SK-N-SH (cell line): ENCODE measurements at regions not wholly inside any gene's neighbourhood (a gene's known extent, or its start where the extent isn't known, plus 50 kb on each side); places are given as distances from the start of the nearest gene placed in this dataset.

Experiments used
- EP300 ChIP-seq, 2 experiments: IDR thresholded peaks; 2 replicates each; pipeline versions ENCODE4 v1.4.0 to v1.6.1; 2012; ENCODE audit warnings: borderline replicate concordance in 1 of 2, low read depth in 1 of 2, low read length in 1 of 2
- EZH2phosphoT487 ChIP-seq: fragments of 200-600 bp; sonication (generic); IDR thresholded peaks from 2 replicates; pipeline ENCODE4 v1.6.1; 2017; ENCODE audit warnings: low read depth, mixed run types, mild to moderate bottlenecking, antibody characterized with exemption, moderate library complexity, borderline replicate concordance
- FOXM1 ChIP-seq: IDR thresholded peaks from 2 replicates; pipeline ENCODE4 v1.4.0; 2012; ENCODE audit warnings: low read depth, mild to moderate bottlenecking
- MXI1 ChIP-seq: IDR thresholded peaks from 2 replicates; pipeline ENCODE4 v1.6.1; 2012; ENCODE audit warnings: mild to moderate bottlenecking, low read depth, low read length, improper control_type of control experiment
- POLR2AphosphoS5 ChIP-seq: IDR thresholded peaks from 2 replicates; pipeline ENCODE4 v1.6.1; 2012; ENCODE audit warnings: low read depth, low read length
- RAD21 ChIP-seq: IDR thresholded peaks from 2 replicates; pipeline ENCODE4 v1.6.1; 2012; ENCODE audit warnings: mild to moderate bottlenecking, low read length
- RXRA ChIP-seq: IDR thresholded peaks from 2 replicates; pipeline ENCODE4 v1.4.0; 2012; ENCODE audit warnings: low read depth, mild to moderate bottlenecking, borderline replicate concordance
- YY1 ChIP-seq: IDR thresholded peaks from 2 replicates; pipeline ENCODE4 v1.4.0; 2012; ENCODE audit warnings: low read depth, mild to moderate bottlenecking
- TF ChIP-seq, protein P1 (sequence below): fragments of 200-600 bp; sonication (generic); IDR thresholded peaks from 2 replicates; pipeline ENCODE4 v1.6.1; 2017; ENCODE audit warnings: antibody characterized with exemption, mild to moderate bottlenecking, moderate library complexity
- TF ChIP-seq, protein P2 (sequence below): fragments of 150-350 bp; IDR thresholded peaks from 2 replicates; pipeline ENCODE4 v1.6.1; 2016; ENCODE audit warnings: mild to moderate bottlenecking, low read depth, low read length
- TF ChIP-seq, protein P3 (sequence below): fragments of 150-350 bp; IDR thresholded peaks from 2 replicates; pipeline ENCODE4 v1.6.1; 2017; ENCODE audit warnings: antibody characterized with exemption, low read length, low read depth, borderline replicate concordance
- TF ChIP-seq, protein P4 (sequence below): IDR thresholded peaks from 2 replicates; pipeline ENCODE4 v1.6.1; 2012; ENCODE audit warnings: mild to moderate bottlenecking, low read depth, low read length, moderate library complexity

DNA sequence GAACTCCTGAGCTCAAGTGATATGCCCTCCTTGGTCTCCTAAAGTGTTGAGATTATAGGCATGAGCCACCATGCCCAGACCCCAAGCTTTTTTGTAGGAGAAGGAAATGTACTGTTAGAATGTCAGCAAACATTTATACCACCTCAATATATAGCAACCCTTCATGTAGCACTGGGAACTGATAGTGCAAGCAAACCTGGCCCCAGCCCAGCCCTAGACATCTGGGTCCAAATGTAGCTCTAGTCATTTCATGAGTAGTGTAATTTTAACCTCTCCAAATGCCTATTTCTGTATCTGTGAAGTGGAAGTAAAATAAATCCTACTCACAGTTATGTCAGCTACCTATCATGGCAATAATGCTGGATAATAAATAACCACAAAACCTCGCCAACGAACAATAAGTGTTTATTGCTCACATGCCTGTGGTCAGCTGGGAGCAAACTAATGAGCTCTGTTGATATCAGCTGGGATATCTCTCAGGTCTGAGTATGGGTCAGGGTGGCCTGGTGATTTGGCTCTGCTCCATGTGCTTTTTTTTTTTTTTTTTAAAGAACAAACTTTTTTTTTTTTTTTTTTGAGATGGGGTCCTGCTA, 180.4 kb downstream of the CD8B2 start:
- no peak for TF ChIP-seq YY1
- TF ChIP-seq, protein P1, sequence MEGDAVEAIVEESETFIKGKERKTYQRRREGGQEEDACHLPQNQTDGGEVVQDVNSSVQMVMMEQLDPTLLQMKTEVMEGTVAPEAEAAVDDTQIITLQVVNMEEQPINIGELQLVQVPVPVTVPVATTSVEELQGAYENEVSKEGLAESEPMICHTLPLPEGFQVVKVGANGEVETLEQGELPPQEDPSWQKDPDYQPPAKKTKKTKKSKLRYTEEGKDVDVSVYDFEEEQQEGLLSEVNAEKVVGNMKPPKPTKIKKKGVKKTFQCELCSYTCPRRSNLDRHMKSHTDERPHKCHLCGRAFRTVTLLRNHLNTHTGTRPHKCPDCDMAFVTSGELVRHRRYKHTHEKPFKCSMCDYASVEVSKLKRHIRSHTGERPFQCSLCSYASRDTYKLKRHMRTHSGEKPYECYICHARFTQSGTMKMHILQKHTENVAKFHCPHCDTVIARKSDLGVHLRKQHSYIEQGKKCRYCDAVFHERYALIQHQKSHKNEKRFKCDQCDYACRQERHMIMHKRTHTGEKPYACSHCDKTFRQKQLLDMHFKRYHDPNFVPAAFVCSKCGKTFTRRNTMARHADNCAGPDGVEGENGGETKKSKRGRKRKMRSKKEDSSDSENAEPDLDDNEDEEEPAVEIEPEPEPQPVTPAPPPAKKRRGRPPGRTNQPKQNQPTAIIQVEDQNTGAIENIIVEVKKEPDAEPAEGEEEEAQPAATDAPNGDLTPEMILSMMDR, result no peak
- no peak for TF ChIP-seq RAD21
- no peak for TF ChIP-seq POLR2AphosphoS5
- TF ChIP-seq MXI1, result no peak
- no peak for TF ChIP-seq EZH2phosphoT487
- TF ChIP-seq RXRA, result no peak
- TF ChIP-seq FOXM1, result no peak
- TF ChIP-seq, protein P2, sequence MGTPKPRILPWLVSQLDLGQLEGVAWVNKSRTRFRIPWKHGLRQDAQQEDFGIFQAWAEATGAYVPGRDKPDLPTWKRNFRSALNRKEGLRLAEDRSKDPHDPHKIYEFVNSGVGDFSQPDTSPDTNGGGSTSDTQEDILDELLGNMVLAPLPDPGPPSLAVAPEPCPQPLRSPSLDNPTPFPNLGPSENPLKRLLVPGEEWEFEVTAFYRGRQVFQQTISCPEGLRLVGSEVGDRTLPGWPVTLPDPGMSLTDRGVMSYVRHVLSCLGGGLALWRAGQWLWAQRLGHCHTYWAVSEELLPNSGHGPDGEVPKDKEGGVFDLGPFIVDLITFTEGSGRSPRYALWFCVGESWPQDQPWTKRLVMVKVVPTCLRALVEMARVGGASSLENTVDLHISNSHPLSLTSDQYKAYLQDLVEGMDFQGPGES, result no peak
- TF ChIP-seq EP300 (IDR thresholded peaks at IDR 0.05; ENCODE audit: borderline replicate concordance in 1 of 2, low read depth in 1 of 2, low read length in 1 of 2), result no peak
- TF ChIP-seq, protein P3, sequence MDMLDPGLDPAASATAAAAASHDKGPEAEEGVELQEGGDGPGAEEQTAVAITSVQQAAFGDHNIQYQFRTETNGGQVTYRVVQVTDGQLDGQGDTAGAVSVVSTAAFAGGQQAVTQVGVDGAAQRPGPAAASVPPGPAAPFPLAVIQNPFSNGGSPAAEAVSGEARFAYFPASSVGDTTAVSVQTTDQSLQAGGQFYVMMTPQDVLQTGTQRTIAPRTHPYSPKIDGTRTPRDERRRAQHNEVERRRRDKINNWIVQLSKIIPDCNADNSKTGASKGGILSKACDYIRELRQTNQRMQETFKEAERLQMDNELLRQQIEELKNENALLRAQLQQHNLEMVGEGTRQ, result no peak
- TF ChIP-seq, protein P4, sequence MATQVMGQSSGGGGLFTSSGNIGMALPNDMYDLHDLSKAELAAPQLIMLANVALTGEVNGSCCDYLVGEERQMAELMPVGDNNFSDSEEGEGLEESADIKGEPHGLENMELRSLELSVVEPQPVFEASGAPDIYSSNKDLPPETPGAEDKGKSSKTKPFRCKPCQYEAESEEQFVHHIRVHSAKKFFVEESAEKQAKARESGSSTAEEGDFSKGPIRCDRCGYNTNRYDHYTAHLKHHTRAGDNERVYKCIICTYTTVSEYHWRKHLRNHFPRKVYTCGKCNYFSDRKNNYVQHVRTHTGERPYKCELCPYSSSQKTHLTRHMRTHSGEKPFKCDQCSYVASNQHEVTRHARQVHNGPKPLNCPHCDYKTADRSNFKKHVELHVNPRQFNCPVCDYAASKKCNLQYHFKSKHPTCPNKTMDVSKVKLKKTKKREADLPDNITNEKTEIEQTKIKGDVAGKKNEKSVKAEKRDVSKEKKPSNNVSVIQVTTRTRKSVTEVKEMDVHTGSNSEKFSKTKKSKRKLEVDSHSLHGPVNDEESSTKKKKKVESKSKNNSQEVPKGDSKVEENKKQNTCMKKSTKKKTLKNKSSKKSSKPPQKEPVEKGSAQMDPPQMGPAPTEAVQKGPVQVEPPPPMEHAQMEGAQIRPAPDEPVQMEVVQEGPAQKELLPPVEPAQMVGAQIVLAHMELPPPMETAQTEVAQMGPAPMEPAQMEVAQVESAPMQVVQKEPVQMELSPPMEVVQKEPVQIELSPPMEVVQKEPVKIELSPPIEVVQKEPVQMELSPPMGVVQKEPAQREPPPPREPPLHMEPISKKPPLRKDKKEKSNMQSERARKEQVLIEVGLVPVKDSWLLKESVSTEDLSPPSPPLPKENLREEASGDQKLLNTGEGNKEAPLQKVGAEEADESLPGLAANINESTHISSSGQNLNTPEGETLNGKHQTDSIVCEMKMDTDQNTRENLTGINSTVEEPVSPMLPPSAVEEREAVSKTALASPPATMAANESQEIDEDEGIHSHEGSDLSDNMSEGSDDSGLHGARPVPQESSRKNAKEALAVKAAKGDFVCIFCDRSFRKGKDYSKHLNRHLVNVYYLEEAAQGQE, result no peak
